ENCODE measurements at regions not wholly inside any gene's neighbourhood (a gene's known extent, or its start where the extent isn't known, plus 50 kb on each side); places are given as distances from the start of the nearest gene placed in this dataset.

- no peaks in the 10 kb centered on the region for H3K4me1 ChIP-seq (ENCODE audit: control insufficient read depth in 1 of 2, insufficient read depth in 2 of 2, low read length in 2 of 2)
- peaks cover 35% of the 10 kb centered on the region for H3K27me3 ChIP-seq (ENCODE audit: insufficient read depth, low read length)
- H3K9ac ChIP-seq (ENCODE audit: low read length), result no peak overlapping the region
- no peaks in the 10 kb centered on the region for H4K20me1 ChIP-seq (ENCODE audit: insufficient read depth)
- no TSS peak for BruUV-seq (replicated peaks)
- TF ChIP-seq SP1 (IDR thresholded peaks at IDR 0.05; ENCODE audit: low read depth) (no peak), SIN3A (IDR thresholded peaks at IDR 0.05; ENCODE audit: low read depth) (no peak), ATF3 (IDR thresholded peaks at IDR 0.05) (no peak), CEBPB (IDR thresholded peaks at IDR 0.05; ENCODE audit: low read depth) (no peak), CTCF (IDR thresholded peaks at IDR 0.05 in 2 of 3, conservative IDR thresholded peaks at IDR 0.05 in 1 of 3; ENCODE audit: borderline replicate concordance in 1 of 3, insufficient read depth in 1 of 3, low read depth in 2 of 3, low read length in 2 of 3) (no peak), REST (IDR thresholded peaks at IDR 0.05; ENCODE audit: low read depth) (no peak), ZNF274 (IDR thresholded peaks at IDR 0.05; ENCODE audit: low read depth, low read length) (no peak), EZH2phosphoT487 (IDR thresholded peaks at IDR 0.05; ENCODE audit: borderline replicate concordance) (no peak), JUND (IDR thresholded peaks at IDR 0.05) (no peak)
- DNase-seq (ENCODE audit: low read depth, low spot score) (no peak), ATAC-seq (no peak)
- ChIA-PET POLR2A (no interaction called here), CTCF (no interaction called here), RAD21 (ENCODE audit: low non-redundant PET in 1 of 2, low total read pairs in 2 of 2, uncharacterized antibody in 2 of 2, unreplicated experiment in 2 of 2) (no interaction called here)
- no peaks in the 10 kb centered on the region for H3K36me3 ChIP-seq (ENCODE audit: control insufficient read depth in 1 of 2, insufficient read depth in 2 of 2, low read length in 2 of 2)
- H3K79me2 ChIP-seq (ENCODE audit: insufficient read depth, low read length), result no peaks in the 10 kb centered on the region
- no peak overlapping the region for H2AFZ ChIP-seq (ENCODE audit: low read depth, low read length, poor library complexity, severe bottlenecking)
- no peak overlapping the region for H3K27ac ChIP-seq (ENCODE audit: low read depth, low read length)
- H3K4me2 ChIP-seq (ENCODE audit: low read length), result no peak overlapping the region
- H3K4me3 ChIP-seq (replicated peaks in 1 of 2; ENCODE audit: low read depth in 1 of 2, low read length in 2 of 2), result no peak overlapping the region
- intact Hi-C loops (cut with micrococcal nuclease), result no loop called here
- peaks cover 0 to 3% of the 10 kb centered on the region in 2 experiments; a peak in 1 of 4 replicates for H3K9me3 ChIP-seq (ENCODE audit: control insufficient read depth in 1 of 2, insufficient read depth in 1 of 2, low read depth in 1 of 2, low read length in 2 of 2)
- no peaks in the 10 kb centered on the region for H3K9me2 ChIP-seq (ENCODE audit: insufficient read depth)
Observed at GRCh38 chr3:10716964-10717363, 99.1 kb upstream of the SLC6A11 start.

All from HCT116 (cell line).